ENCODE measurements at regions not wholly inside any gene's neighbourhood (a gene's known extent, or its start where the extent isn't known, plus 50 kb on each side); places are given as distances from the start of the nearest gene placed in this dataset.
A peak's percentile ranks its signal among the peaks of the same experiment; 100 is the strongest.

- H3K79me2 ChIP-seq, result no peaks in the 10 kb centered on the region
- H3K9me3 ChIP-seq (ENCODE audit: low read depth), result no peaks in the 10 kb centered on the region
- WGBS (ENCODE audit: low lambda C conversion rate, missing lambda C conversion rate), result 91% methylated on average over 4 of the region's 4 CpGs
- TF ChIP-seq, protein P1, sequence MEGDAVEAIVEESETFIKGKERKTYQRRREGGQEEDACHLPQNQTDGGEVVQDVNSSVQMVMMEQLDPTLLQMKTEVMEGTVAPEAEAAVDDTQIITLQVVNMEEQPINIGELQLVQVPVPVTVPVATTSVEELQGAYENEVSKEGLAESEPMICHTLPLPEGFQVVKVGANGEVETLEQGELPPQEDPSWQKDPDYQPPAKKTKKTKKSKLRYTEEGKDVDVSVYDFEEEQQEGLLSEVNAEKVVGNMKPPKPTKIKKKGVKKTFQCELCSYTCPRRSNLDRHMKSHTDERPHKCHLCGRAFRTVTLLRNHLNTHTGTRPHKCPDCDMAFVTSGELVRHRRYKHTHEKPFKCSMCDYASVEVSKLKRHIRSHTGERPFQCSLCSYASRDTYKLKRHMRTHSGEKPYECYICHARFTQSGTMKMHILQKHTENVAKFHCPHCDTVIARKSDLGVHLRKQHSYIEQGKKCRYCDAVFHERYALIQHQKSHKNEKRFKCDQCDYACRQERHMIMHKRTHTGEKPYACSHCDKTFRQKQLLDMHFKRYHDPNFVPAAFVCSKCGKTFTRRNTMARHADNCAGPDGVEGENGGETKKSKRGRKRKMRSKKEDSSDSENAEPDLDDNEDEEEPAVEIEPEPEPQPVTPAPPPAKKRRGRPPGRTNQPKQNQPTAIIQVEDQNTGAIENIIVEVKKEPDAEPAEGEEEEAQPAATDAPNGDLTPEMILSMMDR (IDR thresholded peaks at IDR 0.05; ENCODE audit: poor library complexity), result no peak
- TF ChIP-seq EZH2 (IDR thresholded peaks at IDR 0.05; ENCODE audit: borderline replicate concordance) (no peak), EZH2phosphoT487 (IDR thresholded peaks at IDR 0.05; ENCODE audit: low read depth, severe bottlenecking, unreplicated experiment) (no peak)
- H3K27ac ChIP-seq, result no peak overlapping the region
- H2AFZ ChIP-seq, result no peak overlapping the region
- no peaks in the 10 kb centered on the region for H3K9me2 ChIP-seq (replicated peaks; ENCODE audit: insufficient read depth)
- no peak overlapping the region for H3K4me3 ChIP-seq
- no peak overlapping the region for H3K4me2 ChIP-seq
- H3K36me3 ChIP-seq (replicated peaks; ENCODE audit: insufficient read depth, low read depth), result no peaks in the 10 kb centered on the region
- H3K27me3 ChIP-seq, result no peaks in the 10 kb centered on the region
- H3K4me1 ChIP-seq (ENCODE audit: insufficient read depth), result peaks cover 15% of the 10 kb centered on the region
- no peak for DNase-seq (ENCODE audit: low spot score)
- H4K20me1 ChIP-seq (ENCODE audit: insufficient read depth, poor library complexity, severe bottlenecking), result no peaks in the 10 kb centered on the region
These were observed 959.1 kb downstream of the CDH11 start for GRCh38 chr16:64162613-64163375.

GRCh38 chr16:64159976-64160375, 961.9 kb downstream of the CDH11 start:
- no peak for DNase-seq (ENCODE audit: low spot score)
- Histone ChIP-seq H3K4me3 (no peak overlapping the region), H3K4me1 (ENCODE audit: insufficient read depth) (peaks cover 15% of the 10 kb centered on the region), H3K36me3 (replicated peaks; ENCODE audit: insufficient read depth, low read depth) (no peaks in the 10 kb centered on the region), H3K9me3 (ENCODE audit: low read depth) (no peaks in the 10 kb centered on the region), H3K79me2 (no peaks in the 10 kb centered on the region), H2AFZ (no peak overlapping the region), H3K27ac (no peak overlapping the region), H4K20me1 (ENCODE audit: insufficient read depth, poor library complexity, severe bottlenecking) (no peaks in the 10 kb centered on the region), H3K27me3 (no peaks in the 10 kb centered on the region), H3K9me2 (replicated peaks; ENCODE audit: insufficient read depth) (no peaks in the 10 kb centered on the region), H3K4me2 (no peak overlapping the region)
- WGBS (ENCODE audit: low lambda C conversion rate, missing lambda C conversion rate), result 98% methylated on average over 2 of the region's 2 CpGs
- TF ChIP-seq EZH2phosphoT487 (IDR thresholded peaks at IDR 0.05; ENCODE audit: low read depth, severe bottlenecking, unreplicated experiment), result no peak
- TF ChIP-seq, protein P1 (IDR thresholded peaks at IDR 0.05; ENCODE audit: poor library complexity), result no peak

GRCh38 chr16:64158941-64159588, 962.8 kb downstream of the CDH11 start:
- WGBS (ENCODE audit: low lambda C conversion rate, missing lambda C conversion rate), result 72% methylated on average over 2 of the region's 2 CpGs
- H3K4me2 ChIP-seq, result no peak overlapping the region

More at GRCh38 chr16:64158941-64159588, 962.8 kb downstream of the CDH11 start:
- no peaks in the 10 kb centered on the region for H4K20me1 ChIP-seq (ENCODE audit: insufficient read depth, poor library complexity, severe bottlenecking)
- H3K9me3 ChIP-seq (ENCODE audit: low read depth), result no peaks in the 10 kb centered on the region
- no peak overlapping the region for H3K4me3 ChIP-seq
- no peaks in the 10 kb centered on the region for H3K9me2 ChIP-seq (replicated peaks; ENCODE audit: insufficient read depth)
- peaks cover 15% of the 10 kb centered on the region for H3K4me1 ChIP-seq (ENCODE audit: insufficient read depth)
- no peaks in the 10 kb centered on the region for H3K36me3 ChIP-seq (replicated peaks; ENCODE audit: insufficient read depth, low read depth)
- peak overlapping the region; percentile 38 for H3K27ac ChIP-seq
- DNase-seq (ENCODE audit: low spot score), result peak; percentile 37
- H3K27me3 ChIP-seq, result no peaks in the 10 kb centered on the region
- no peak for TF ChIP-seq EZH2 (IDR thresholded peaks at IDR 0.05; ENCODE audit: borderline replicate concordance)
- TF ChIP-seq EZH2phosphoT487 (IDR thresholded peaks at IDR 0.05; ENCODE audit: low read depth, severe bottlenecking, unreplicated experiment), result no peak
- TF ChIP-seq, protein P1 (IDR thresholded peaks at IDR 0.05; ENCODE audit: poor library complexity), result no peak
- no peak overlapping the region for H2AFZ ChIP-seq
- no peaks in the 10 kb centered on the region for H3K79me2 ChIP-seq
